Mesothelial cell of epicardium (in vitro differentiated cells): ENCODE measurements at regions not wholly inside any gene's neighbourhood (a gene's known extent, or its start where the extent isn't known, plus 50 kb on each side); places are given as distances from the start of the nearest gene placed in this dataset.

ENCODE experiments used
- DNase-seq, 2 experiments: peaks; one replicate each; pipeline ENCODE4 v3.0.0; 2021; ENCODE audit warnings: low spot score in 2 of 2; ENCODE audit not compliant: unreplicated experiment in 2 of 2
- H3K27ac Mint-ChIP-seq: 2 replicates; pipeline ENCODE4 v1.8.0; 2021; ENCODE audit warnings: mixed read lengths
- H3K27me3 Mint-ChIP-seq: 2 replicates; pipeline ENCODE4 v1.8.0; 2021; ENCODE audit warnings: low read depth, mixed read lengths
- H3K36me3 Mint-ChIP-seq: 2 replicates; pipeline ENCODE4 v1.8.0; 2021; ENCODE audit warnings: mixed read lengths
- H3K4me1 Mint-ChIP-seq: 2 replicates; pipeline ENCODE4 v1.8.0; 2021; ENCODE audit warnings: mixed read lengths
- H3K4me3 Mint-ChIP-seq: 2 replicates; pipeline ENCODE4 v1.8.0; 2021; ENCODE audit warnings: mild to moderate bottlenecking, moderate library complexity, mixed read lengths
- H3K9me3 Mint-ChIP-seq: 2 replicates; pipeline ENCODE4 v1.8.0; 2021; ENCODE audit warnings: mixed read lengths
- CTCF ChIP-seq: fragments of 200-600 bp; sonication (generic); IDR thresholded peaks from one replicate; pipeline ENCODE4 v1.5.0; 2021; ENCODE audit warnings: antibody characterized with exemption; ENCODE audit not compliant: unreplicated experiment

GRCh38 chr11:70522309-70522592, 123.9 kb downstream of the CTTN start:
- Mint-ChIP-seq H3K9me3 (peaks cover 4% of the 10 kb centered on the region), H3K27ac (no peak overlapping the region), H3K4me1 (peaks cover 14% of the 10 kb centered on the region)

GRCh38 chr11:70522593-70523311, 124.4 kb downstream of the CTTN start:
- Mint-ChIP-seq H3K4me1 (peaks cover 14% of the 10 kb centered on the region), H3K27ac (no peak overlapping the region), H3K36me3 (no peaks in the 10 kb centered on the region), H3K4me3 (no peak overlapping the region), H3K27me3 (no peaks in the 10 kb centered on the region), H3K9me3 (no peaks in the 10 kb centered on the region)
- no peak for TF ChIP-seq CTCF
- DNase-seq = no peak

More at GRCh38 chr11:70522309-70522592, 123.9 kb downstream of the CTTN start:
- DNase-seq = no peak
- Mint-ChIP-seq H3K27me3 (peaks cover 3% of the 10 kb centered on the region), H3K4me3 (no peak overlapping the region), H3K36me3 (no peaks in the 10 kb centered on the region)
- no peak for TF ChIP-seq CTCF

GRCh38 chr11:70523384-70524095, 125.2 kb downstream of the CTTN start:
- no peak for DNase-seq
- no peaks in the 10 kb centered on the region for H3K9me3 Mint-ChIP-seq
- no peak for TF ChIP-seq CTCF
- H3K27me3 Mint-ChIP-seq = no peaks in the 10 kb centered on the region
- H3K4me1 Mint-ChIP-seq = peaks cover 14% of the 10 kb centered on the region
- no peak overlapping the region for H3K4me3 Mint-ChIP-seq
- no peaks in the 10 kb centered on the region for H3K36me3 Mint-ChIP-seq
- no peak overlapping the region for H3K27ac Mint-ChIP-seq

- Mint-ChIP-seq H3K36me3 (no peaks in the 10 kb centered on the region), H3K27ac (no peak overlapping the region)
- DNase-seq = no peak
These were observed 126.0 kb downstream of the CTTN start for GRCh38 chr11:70524096-70524922.

GRCh38 chr11:70525006-70525405, 126.7 kb downstream of the CTTN start:
- TF ChIP-seq CTCF = no peak
- DNase-seq = no peak
- H3K4me3 Mint-ChIP-seq = no peak overlapping the region
- H3K27ac Mint-ChIP-seq = no peak overlapping the region
- H3K9me3 Mint-ChIP-seq = no peaks in the 10 kb centered on the region
- H3K27me3 Mint-ChIP-seq = no peaks in the 10 kb centered on the region
- no peaks in the 10 kb centered on the region for H3K36me3 Mint-ChIP-seq
- H3K4me1 Mint-ChIP-seq = peaks cover 14% of the 10 kb centered on the region

More at GRCh38 chr11:70524096-70524922, 126.0 kb downstream of the CTTN start:
- Mint-ChIP-seq H3K27me3 (no peaks in the 10 kb centered on the region), H3K4me3 (no peak overlapping the region), H3K9me3 (no peaks in the 10 kb centered on the region), H3K4me1 (peaks cover 14% of the 10 kb centered on the region)
- TF ChIP-seq CTCF = no peak
